ENCODE measurements at regions not wholly inside any gene's neighbourhood (a gene's known extent, or its start where the extent isn't known, plus 50 kb on each side); places are given as distances from the start of the nearest gene placed in this dataset.

- no peak for DNase-seq (ENCODE audit: low read depth)
These were observed 60.3 kb downstream of the AVPR1A start for GRCh38 chr12:63090716-63091115.

- DNase-seq (ENCODE audit: low read depth): no peak
These were observed 64.7 kb downstream of the AVPR1A start for GRCh38 chr12:63086149-63086915.

- DNase-seq (ENCODE audit: low read depth): no peak
These were observed 65.9 kb downstream of the AVPR1A start for GRCh38 chr12:63085120-63085519.

- no peak for DNase-seq (ENCODE audit: low read depth)
These were observed 66.5 kb downstream of the AVPR1A start for GRCh38 chr12:63084501-63084900.

GRCh38 chr12:63083046-63083445 is 68.0 kb downstream of the AVPR1A start:
- DNase-seq (ENCODE audit: low read depth): no peak

GRCh38 chr12:63079791-63080502 is 71.1 kb downstream of the AVPR1A start:
- DNase-seq (ENCODE audit: low read depth): no peak

- no peak for DNase-seq (ENCODE audit: low read depth)
These were observed 72.1 kb downstream of the AVPR1A start for GRCh38 chr12:63078906-63079305.

GRCh38 chr12:63075376-63076060 is 75.5 kb downstream of the AVPR1A start:
- DNase-seq (ENCODE audit: low read depth): no peak

GRCh38 chr12:63070709-63071108 is 80.3 kb downstream of the AVPR1A start:
- peak; percentile 19 for DNase-seq (ENCODE audit: low read depth)

GRCh38 chr12:63069860-63070617 is 81.0 kb downstream of the AVPR1A start:
- DNase-seq (ENCODE audit: low read depth): no peak

GRCh38 chr12:63068857-63069442 is 82.1 kb downstream of the AVPR1A start:
- DNase-seq (ENCODE audit: low read depth): peak; percentile 60

GRCh38 chr12:63066782-63067181 is 84.2 kb downstream of the AVPR1A start:
- no peak for DNase-seq (ENCODE audit: low read depth)

GRCh38 chr12:63066136-63066535 is 84.9 kb downstream of the AVPR1A start:
- DNase-seq (ENCODE audit: low read depth): no peak

- no peak for DNase-seq (ENCODE audit: low read depth)
These were observed 86.9 kb downstream of the AVPR1A start for GRCh38 chr12:63064080-63064479.

GRCh38 chr12:63056649-63057048 is 94.4 kb downstream of the AVPR1A start:
- DNase-seq (ENCODE audit: low read depth): no peak

GRCh38 chr12:63052696-63053095 is 98.3 kb downstream of the AVPR1A start:
- no peak for DNase-seq (ENCODE audit: low read depth)

- DNase-seq (ENCODE audit: low read depth): no peak
These were observed 103.9 kb downstream of the AVPR1A start for GRCh38 chr12:63047146-63047545.

- DNase-seq (ENCODE audit: low read depth): peak; percentile 87
These were observed 105.8 kb downstream of the AVPR1A start for GRCh38 chr12:63045020-63045860.

GRCh38 chr12:63042646-63043045 is 107.7 kb upstream of the PPM1H start:
- DNase-seq (ENCODE audit: low read depth): peak; percentile 44

- no peak for DNase-seq (ENCODE audit: low read depth)
These were observed 106.7 kb upstream of the PPM1H start for GRCh38 chr12:63041601-63042000.

Measured in Daoy (cell line).